ENCODE measurements at regions not wholly inside any gene's neighbourhood (a gene's known extent, or its start where the extent isn't known, plus 50 kb on each side); places are given as distances from the start of the nearest gene placed in this dataset.

DNA sequence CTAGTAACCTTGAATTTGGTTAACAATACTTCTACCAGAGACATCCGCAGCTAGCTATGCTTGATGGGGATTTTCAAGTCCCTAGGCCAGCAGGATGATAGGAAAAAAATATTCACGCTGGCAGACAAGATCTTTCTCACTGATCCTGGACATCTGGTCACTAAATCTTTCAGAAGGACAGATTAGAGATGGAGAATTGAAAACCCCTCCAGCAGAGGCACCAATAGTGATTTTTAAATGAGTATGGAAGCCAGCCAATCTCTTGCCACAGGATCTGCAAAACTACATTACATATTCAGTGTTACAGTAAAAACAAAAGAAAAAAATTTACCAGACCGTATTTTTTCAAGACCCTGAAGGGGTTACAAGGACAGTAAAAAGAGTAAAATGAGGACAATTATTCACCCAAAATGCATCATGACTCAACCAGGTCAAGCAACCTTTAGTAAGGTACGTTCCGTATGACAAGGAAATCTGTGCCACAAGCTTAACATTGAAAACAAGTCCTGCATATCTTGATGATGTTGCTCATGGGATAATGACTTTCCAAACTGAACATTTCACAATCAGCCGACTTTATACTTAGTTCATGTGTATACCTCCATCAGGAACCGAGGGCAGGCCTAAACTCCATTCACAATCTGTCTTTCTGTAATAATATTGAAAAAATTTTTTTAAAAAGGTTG, 239.5 kb downstream of the GXYLT1 start:
- Histone ChIP-seq H3K4me1 (replicated peaks in 1 of 2; ENCODE audit: control insufficient read depth in 2 of 2, insufficient read depth in 2 of 2, low read length in 2 of 2) (no peaks in the 10 kb centered on the region), H3K27me3 (ENCODE audit: control insufficient read depth in 2 of 2, insufficient read depth in 2 of 2, low read length in 2 of 2) (no peaks in the 10 kb centered on the region), H4K20me1 (replicated peaks; ENCODE audit: control insufficient read depth, insufficient read depth, low read length) (no peaks in the 10 kb centered on the region), H3K9ac (ENCODE audit: insufficient read depth in 1 of 2, low read depth in 2 of 2, low read length in 2 of 2) (no peak overlapping the region), H3K4me3 (no peak overlapping the region), H3K9me1 (ENCODE audit: control insufficient read depth, insufficient read depth, low read length) (no peaks in the 10 kb centered on the region), H3K27ac (ENCODE audit: extremely low read depth, low read depth, low read length) (no peak overlapping the region), H3K36me3 (ENCODE audit: control insufficient read depth, insufficient read depth, low read length) (no peaks in the 10 kb centered on the region), H2AFZ (ENCODE audit: low read depth, low read length) (no peak overlapping the region), H3K9me3 (replicated peaks; ENCODE audit: control insufficient read depth, insufficient read depth, low read depth, low read length) (no peaks in the 10 kb centered on the region), H3K79me2 (ENCODE audit: control insufficient read depth, insufficient read depth, low read length) (no peaks in the 10 kb centered on the region), H3K4me2 (ENCODE audit: insufficient read depth, low read length) (no peak overlapping the region)
- intact Hi-C loops (cut with micrococcal nuclease) (no loop called here), in situ Hi-C loops (cut with MboI) (no loop called here)
- ChIA-PET POLR2A (interaction anchor here (0.7 to 0.9 kb wide), 2 partner anchors 47 to 80 kb away, joined by 3 to 4 read pairs; no protein-coding TSS in a partner anchor), CTCF (ENCODE audit: low intra/inter-chr PET ratio) (no interaction called here)
- no peak for DNase-seq (ENCODE audit: extremely low read depth in 1 of 4, low spot score in 3 of 4)
- ATAC-seq, result no peak
- no peak for TF ChIP-seq FOXM1 (IDR thresholded peaks at IDR 0.05; ENCODE audit: low read depth)
- TF ChIP-seq FOXM1 (CRISPR knock-in tag; IDR thresholded peaks at IDR 0.05; ENCODE audit: low read depth), result no peak
- TF ChIP-seq PHF20 (IDR thresholded peaks at IDR 0.05; ENCODE audit: partially characterized antibody), result no peak
- TF ChIP-seq ZNF699 (CRISPR knock-in tag; IDR thresholded peaks at IDR 0.05; ENCODE audit: insufficient replicate concordance), result no peak
- TF ChIP-seq SRSF1 (IDR thresholded peaks at IDR 0.05; ENCODE audit: low read depth, low read length), result no peak
- no peak for TF ChIP-seq TCF3 (CRISPR knock-in tag; IDR thresholded peaks at IDR 0.05)
- TF ChIP-seq ILF3 (IDR thresholded peaks at IDR 0.05; ENCODE audit: borderline replicate concordance), result no peak
- TF ChIP-seq, protein P1, sequence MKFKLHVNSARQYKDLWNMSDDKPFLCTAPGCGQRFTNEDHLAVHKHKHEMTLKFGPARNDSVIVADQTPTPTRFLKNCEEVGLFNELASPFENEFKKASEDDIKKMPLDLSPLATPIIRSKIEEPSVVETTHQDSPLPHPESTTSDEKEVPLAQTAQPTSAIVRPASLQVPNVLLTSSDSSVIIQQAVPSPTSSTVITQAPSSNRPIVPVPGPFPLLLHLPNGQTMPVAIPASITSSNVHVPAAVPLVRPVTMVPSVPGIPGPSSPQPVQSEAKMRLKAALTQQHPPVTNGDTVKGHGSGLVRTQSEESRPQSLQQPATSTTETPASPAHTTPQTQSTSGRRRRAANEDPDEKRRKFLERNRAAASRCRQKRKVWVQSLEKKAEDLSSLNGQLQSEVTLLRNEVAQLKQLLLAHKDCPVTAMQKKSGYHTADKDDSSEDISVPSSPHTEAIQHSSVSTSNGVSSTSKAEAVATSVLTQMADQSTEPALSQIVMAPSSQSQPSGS (CRISPR knock-in tag; IDR thresholded peaks at IDR 0.05), result no peak
- no peak for TF ChIP-seq KLF6 (CRISPR knock-in tag; IDR thresholded peaks at IDR 0.05; ENCODE audit: borderline replicate concordance)
- no peak for TF ChIP-seq ZNF551 (CRISPR knock-in tag; IDR thresholded peaks at IDR 0.05)
- TF ChIP-seq ZNF444 (CRISPR knock-in tag; IDR thresholded peaks at IDR 0.05), result no peak
- no peak for TF ChIP-seq MED1 (CRISPR knock-in tag; IDR thresholded peaks at IDR 0.05; ENCODE audit: borderline replicate concordance)
- TF ChIP-seq ZNF316 (IDR thresholded peaks at IDR 0.05), result no peak
- no peak for TF ChIP-seq CBFA2T3 (IDR thresholded peaks at IDR 0.05)
- no peak for TF ChIP-seq GABPB2 (CRISPR knock-in tag; conservative IDR thresholded peaks at IDR 0.05)
- FAIRE-seq, result no peak
- BruUV-seq (replicated peaks), result no TSS peak
- WGBS (ENCODE audit: insufficient coverage, low coverage, missing lambda C conversion rate), result 0% methylated on average over 7 of the region's 7 CpGs

All from K562 (cell line).